ENCODE measurements at regions not wholly inside any gene's neighbourhood (a gene's known extent, or its start where the extent isn't known, plus 50 kb on each side); places are given as distances from the start of the nearest gene placed in this dataset.

GRCh38 chr2:35063836-35064235 lies 1291.7 kb upstream of the CRIM1 start:
- DNase-seq: no peak
- intact Hi-C loops (cut with DNase I; ENCODE audit: low total_unique reads): no loop called here
- TF ChIP-seq CTCF (IDR thresholded peaks at IDR 0.05) (no peak), POLR2A (IDR thresholded peaks at IDR 0.05) (no peak)

GRCh38 chr2:35035883-35036282 lies 1319.7 kb upstream of the CRIM1 start:
- H3K4me3 ChIP-seq: no peak overlapping the region
- no peaks in the 10 kb centered on the region for H3K36me3 ChIP-seq
- TF ChIP-seq POLR2A (IDR thresholded peaks at IDR 0.05): no peak
- TF ChIP-seq CTCF (IDR thresholded peaks at IDR 0.05): no peak
- H3K27ac ChIP-seq: no peak overlapping the region
- H3K27me3 ChIP-seq: no peaks in the 10 kb centered on the region
- H3K9me3 ChIP-seq: no peaks in the 10 kb centered on the region
- DNase-seq: no peak
- intact Hi-C loops (cut with DNase I; ENCODE audit: low total_unique reads): no loop called here
- no peaks in the 10 kb centered on the region for H3K4me1 ChIP-seq

More at GRCh38 chr2:35063836-35064235, 1291.7 kb upstream of the CRIM1 start:
- Histone ChIP-seq H3K4me1 (no peaks in the 10 kb centered on the region), H3K27me3 (no peaks in the 10 kb centered on the region), H3K4me3 (no peak overlapping the region), H3K9me3 (no peaks in the 10 kb centered on the region), H3K36me3 (no peaks in the 10 kb centered on the region), H3K27ac (no peak overlapping the region)

GRCh38 chr2:35033748-35034147 lies 1321.8 kb upstream of the CRIM1 start:
- TF ChIP-seq CTCF (IDR thresholded peaks at IDR 0.05) (no peak), POLR2A (IDR thresholded peaks at IDR 0.05) (no peak)
- Histone ChIP-seq H3K4me1 (no peaks in the 10 kb centered on the region), H3K9me3 (no peaks in the 10 kb centered on the region), H3K27me3 (no peaks in the 10 kb centered on the region), H3K27ac (no peak overlapping the region), H3K36me3 (no peaks in the 10 kb centered on the region), H3K4me3 (no peak overlapping the region)
- DNase-seq: no peak
- intact Hi-C loops (cut with DNase I; ENCODE audit: low total_unique reads): no loop called here

- Histone ChIP-seq H3K9me3 (no peaks in the 10 kb centered on the region), H3K4me3 (no peak overlapping the region), H3K4me1 (no peaks in the 10 kb centered on the region), H3K36me3 (no peaks in the 10 kb centered on the region), H3K27ac (no peak overlapping the region), H3K27me3 (no peaks in the 10 kb centered on the region)
- DNase-seq: no peak
- intact Hi-C loops (cut with DNase I; ENCODE audit: low total_unique reads): no loop called here
- TF ChIP-seq CTCF (IDR thresholded peaks at IDR 0.05) (no peak), POLR2A (IDR thresholded peaks at IDR 0.05) (no peak)
These were observed 1332.0 kb upstream of the CRIM1 start for GRCh38 chr2:35023545-35023944.

GRCh38 chr2:35000453-35000852 lies 1355.1 kb upstream of the CRIM1 start:
- no peak for DNase-seq
- H3K9me3 ChIP-seq: no peaks in the 10 kb centered on the region
- intact Hi-C loops (cut with DNase I; ENCODE audit: low total_unique reads): no loop called here
- H3K27ac ChIP-seq: no peak overlapping the region
- H3K4me3 ChIP-seq: no peak overlapping the region
- no peaks in the 10 kb centered on the region for H3K36me3 ChIP-seq
- no peaks in the 10 kb centered on the region for H3K27me3 ChIP-seq
- H3K4me1 ChIP-seq: no peaks in the 10 kb centered on the region
- TF ChIP-seq POLR2A (IDR thresholded peaks at IDR 0.05) (no peak), CTCF (IDR thresholded peaks at IDR 0.05) (no peak)

Data from uterus (tissue), 3 donors.